GM18499 (cell line): ENCODE measurements at regions not wholly inside any gene's neighbourhood (a gene's known extent, or its start where the extent isn't known, plus 50 kb on each side); places are given as distances from the start of the nearest gene placed in this dataset.

Experiments used
- ATAC-seq: cut with Tn5 transposase; IDR thresholded peaks from one replicate; pipeline ENCODE4 v1.9.1; 2021; ENCODE audit warnings: moderate number of reproducible peaks; ENCODE audit not compliant: insufficient read depth, unreplicated experiment

GRCh38 chr3:101172516-101172915 lies 147.9 kb downstream of the IMPG2 start:
- ATAC-seq = no peak

DNA sequence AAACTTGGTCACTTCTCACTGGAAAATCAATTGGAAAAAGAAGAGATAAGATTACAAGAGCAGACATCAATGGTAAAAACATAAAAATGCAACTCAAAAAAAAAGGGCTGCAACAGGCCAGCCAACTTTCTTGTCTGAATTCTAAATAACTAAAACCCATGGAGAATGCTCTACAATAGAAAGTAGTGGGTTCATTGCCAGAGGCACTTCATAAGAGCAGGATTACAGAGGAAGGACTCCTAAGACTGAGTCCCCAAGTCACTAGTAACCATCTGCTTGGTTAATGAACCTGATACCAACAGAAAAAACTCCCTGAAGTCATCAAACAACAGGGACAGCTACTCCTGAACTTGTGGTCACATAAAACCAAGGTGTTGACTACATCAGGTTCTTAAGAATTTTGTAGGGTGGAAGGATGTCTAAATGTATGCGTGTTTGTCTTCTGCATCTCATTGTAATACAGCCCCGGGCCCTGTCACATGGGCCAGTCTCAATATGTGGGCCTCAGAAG lies 148.6 kb downstream of the IMPG2 start:
- ATAC-seq = no peak

DNA sequence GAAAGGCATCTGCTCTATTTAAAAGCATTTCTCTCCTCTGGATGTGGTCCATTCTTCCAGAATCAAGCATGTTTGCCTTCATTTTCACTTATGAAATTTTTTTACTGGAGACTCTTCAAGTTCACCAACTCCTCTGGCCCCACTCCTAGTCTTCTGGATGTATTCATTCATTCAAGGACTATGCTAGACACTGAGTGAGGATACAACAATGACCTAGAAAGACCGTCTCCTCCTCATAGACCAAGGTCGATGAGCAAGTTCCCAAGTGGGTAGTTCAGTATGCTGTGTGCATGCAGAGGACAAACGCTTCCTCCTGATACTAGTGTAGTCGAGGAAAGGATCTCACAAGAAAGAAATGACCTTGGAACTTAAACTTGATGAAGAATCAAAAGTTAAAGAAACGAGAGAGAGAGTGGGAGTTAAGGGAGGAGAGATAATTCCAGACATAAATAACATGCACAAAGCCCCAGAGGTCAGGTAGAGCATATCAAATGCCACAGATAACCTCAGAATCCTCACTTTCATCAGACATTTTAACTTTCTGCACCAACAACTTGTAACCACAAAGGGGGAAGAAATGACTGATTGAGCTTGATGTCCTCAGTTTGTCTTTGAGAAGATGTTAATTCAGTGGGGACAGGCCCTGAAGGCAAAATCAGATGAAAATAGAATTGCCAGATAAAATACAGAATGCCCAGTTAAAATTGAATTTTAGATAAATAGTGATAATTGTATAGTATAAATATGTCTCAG lies 149.4 kb downstream of the IMPG2 start:
- no peak for ATAC-seq

- ATAC-seq = no peak
These were observed 150.2 kb downstream of the IMPG2 start for GRCh38 chr3:101170062-101170771.

DNA sequence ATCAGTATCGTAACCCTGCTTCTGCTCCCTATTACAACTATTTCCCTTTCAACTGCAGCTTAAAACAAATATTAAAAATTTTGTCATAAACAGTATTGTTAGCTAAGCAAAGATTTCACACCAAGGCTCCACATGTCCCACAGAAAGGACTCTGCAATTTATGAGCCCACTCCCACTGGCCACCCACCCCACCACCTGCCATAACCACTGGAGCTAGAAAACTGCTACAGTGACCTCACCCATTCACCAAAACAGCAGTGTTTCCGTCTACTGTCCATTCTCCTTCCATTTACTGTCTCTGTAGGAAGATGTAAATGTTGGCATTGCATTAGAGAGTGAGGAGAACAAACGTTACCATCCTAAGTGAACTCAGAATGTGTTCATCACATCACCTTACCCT lies 150.9 kb downstream of the IMPG2 start:
- no peak for ATAC-seq

GRCh38 chr3:101167376-101167775 lies 153.0 kb downstream of the IMPG2 start:
- no peak for ATAC-seq

DNA sequence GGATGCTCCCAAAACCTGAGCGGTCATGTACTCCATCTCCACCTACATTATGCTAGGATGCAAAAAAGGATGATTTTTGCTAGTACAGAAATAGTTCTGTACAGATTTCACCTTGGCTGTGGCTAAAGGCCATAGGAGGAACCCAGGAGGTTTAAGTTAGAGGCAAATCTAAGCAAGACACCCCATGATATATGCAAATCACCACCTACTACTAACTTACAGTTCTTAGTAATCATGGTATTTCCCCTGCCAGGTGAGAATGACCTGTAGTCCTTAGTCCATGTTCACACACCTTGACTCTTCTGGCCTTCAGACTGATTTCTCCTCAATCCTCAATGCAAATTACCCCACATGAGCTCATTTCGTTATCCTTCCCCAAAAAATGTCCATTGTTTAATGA lies 154.2 kb downstream of the IMPG2 start:
- ATAC-seq = no peak

GRCh38 chr3:101163554-101163953 lies 156.8 kb downstream of the IMPG2 start:
- ATAC-seq = no peak

DNA sequence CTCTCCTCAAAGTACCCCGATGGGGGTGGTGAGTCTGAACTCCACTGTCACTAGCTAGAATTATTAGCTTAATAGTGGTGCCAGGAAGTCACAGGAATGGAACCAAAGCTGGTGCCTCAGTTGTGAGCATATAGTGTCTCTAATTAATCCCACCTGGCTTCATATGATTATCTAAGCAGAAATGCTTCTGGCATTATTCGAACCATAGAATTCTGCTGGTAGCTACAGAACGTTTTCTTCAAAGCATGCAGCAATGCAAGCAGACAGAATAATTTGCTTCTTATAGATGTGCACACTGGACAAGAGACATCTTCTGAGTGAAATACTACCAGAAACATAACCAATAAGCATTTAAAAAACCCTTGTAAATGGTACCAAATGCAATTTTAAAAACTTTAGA lies 160.9 kb downstream of the IMPG2 start:
- no peak for ATAC-seq

GRCh38 chr3:101158374-101158773 lies 162.0 kb downstream of the IMPG2 start:
- no peak for ATAC-seq

GRCh38 chr3:101156787-101157345 lies 163.5 kb downstream of the IMPG2 start:
- no peak for ATAC-seq

DNA sequence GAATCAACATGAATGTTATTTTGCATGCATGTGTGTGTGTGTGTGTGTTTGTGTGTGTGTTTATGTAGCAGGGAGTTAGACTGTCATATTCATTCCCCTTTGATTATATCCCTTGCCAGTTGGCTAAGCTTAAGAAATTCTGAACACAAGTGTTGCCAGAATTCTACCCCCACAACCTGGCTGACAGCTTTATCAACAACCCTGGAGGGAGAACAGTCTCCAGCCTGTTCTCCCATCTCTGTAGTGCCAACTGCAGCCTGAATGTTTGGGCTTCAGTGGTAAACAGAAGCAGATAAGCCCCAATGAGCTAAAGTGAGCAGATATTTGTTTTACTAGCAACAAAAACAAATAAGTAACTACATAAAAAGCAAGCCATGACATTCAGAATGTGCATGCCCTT lies 162.6 kb upstream of the ABI3BP start:
- ATAC-seq = no peak

GRCh38 chr3:101154401-101154800 lies 161.2 kb upstream of the ABI3BP start:
- no peak for ATAC-seq

- no peak for ATAC-seq
These were observed 158.2 kb upstream of the ABI3BP start for GRCh38 chr3:101151286-101151913.

DNA sequence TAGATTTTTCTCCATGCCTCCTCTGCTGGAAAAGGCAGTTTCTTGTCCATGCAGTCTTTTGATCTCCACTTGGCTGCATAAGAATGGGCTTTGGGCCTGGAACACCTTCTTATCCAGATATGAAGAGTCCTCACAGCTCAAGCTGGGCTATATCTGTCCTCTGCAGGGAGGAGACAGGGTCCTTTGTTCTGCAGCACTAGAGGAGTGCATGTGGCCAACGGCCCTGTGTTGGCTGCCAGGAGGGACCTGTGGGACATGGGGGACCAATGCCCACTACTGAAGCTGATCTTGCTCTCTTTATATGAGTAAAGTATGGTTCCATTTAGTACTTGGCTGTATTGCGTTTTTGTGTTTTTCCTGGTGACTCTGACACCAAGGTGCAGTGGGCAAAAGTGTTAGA lies 157.3 kb upstream of the ABI3BP start:
- ATAC-seq = no peak

DNA sequence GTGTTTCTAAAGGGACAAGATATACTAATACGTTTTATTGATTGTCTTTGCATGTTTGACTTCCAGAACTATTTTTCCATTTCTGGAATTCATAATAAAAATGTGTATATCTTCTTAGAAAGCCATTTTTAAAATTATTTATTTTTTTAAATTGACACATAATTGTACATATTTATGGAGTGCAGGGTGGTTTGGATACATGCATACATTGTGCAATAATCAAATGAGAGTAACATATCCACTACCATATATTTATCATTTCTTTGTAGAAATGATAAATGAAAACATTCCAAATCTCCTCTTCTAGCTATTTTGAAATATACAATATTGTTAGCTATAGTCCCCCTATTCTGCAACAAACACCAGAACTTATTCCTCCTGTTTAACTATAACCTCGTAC lies 156.5 kb upstream of the ABI3BP start:
- ATAC-seq = no peak

- ATAC-seq = no peak
These were observed 156.0 kb upstream of the ABI3BP start for GRCh38 chr3:101149251-101149650.

GRCh38 chr3:101148001-101148400 lies 154.8 kb upstream of the ABI3BP start:
- no peak for ATAC-seq

DNA sequence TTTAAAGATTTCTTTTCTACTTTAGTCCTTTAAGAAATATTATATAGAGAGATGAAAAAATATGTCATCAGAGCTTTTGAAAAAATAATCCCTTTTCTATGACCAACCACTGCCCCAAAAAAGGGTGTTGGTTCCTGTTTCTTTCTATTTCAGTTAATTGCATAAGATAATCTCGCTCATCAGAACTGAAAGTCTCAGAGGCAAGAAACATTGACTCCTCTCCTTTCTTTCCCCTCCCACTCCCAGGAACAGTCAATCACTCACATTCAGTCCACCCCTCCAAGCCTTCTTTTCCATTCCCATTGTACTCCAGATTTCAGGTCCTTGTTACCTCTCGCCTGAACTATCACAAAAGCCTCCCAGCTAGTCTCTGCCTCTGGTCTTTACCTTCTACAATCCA lies 153.7 kb upstream of the ABI3BP start:
- ATAC-seq = no peak

GRCh38 chr3:101144105-101144504 lies 150.9 kb upstream of the ABI3BP start:
- no peak for ATAC-seq

DNA sequence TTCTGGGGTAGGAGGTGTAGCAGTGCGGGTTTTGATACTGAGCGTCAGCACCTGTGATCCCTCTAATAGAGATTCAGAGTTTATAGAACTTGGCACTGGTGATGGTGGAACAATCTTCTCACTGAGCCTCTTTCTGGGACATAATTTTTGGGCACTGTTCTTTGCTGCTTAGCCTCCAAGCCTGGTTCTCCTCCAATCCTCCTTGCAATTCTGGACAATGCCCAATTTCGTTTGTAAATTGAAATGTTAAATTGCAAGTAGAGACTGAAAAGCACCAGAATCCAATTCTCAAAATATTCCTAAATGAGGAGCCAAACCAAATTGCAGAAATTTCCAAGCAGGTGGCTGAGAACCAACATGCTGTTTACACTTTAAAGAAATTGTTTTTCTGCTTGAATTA lies 149.8 kb upstream of the ABI3BP start:
- no peak for ATAC-seq
